Heart right ventricle (tissue), 16 donors: ENCODE measurements at regions not wholly inside any gene's neighbourhood (a gene's known extent, or its start where the extent isn't known, plus 50 kb on each side); places are given as distances from the start of the nearest gene placed in this dataset.

Experiments used
- ATAC-seq, 8 donors: fragments of 200-7000 bp; cut with Tn5 transposase; one replicate each; pipeline ENCODE4 v1.9.1; 2020; ENCODE audit warnings: mild to moderate bottlenecking in 8 of 8, moderate library complexity in 8 of 8, moderate number of reproducible peaks in 1 of 8
- DNase-seq, 2 donors: peaks; one replicate each; pipeline ENCODE4 v3.0.0-alpha.2; 2020
- H3K27ac ChIP-seq, 10 donors: fragments of 200-600 bp; sonication (generic) in 2 of 10; one replicate each; pipeline versions ENCODE4 v1.5.0 to v1.8.0; 2020 to 2022; ENCODE audit warnings: mild to moderate bottlenecking in 3 of 10
- H3K27me3 ChIP-seq, 7 donors: fragments of 200-600 bp; one replicate each; pipeline ENCODE4 v1.8.0; 2021 to 2022; ENCODE audit warnings: mild to moderate bottlenecking in 2 of 7
- H3K36me3 ChIP-seq, 9 donors: fragments of 200-600 bp; sonication (generic) in 1 of 9; one replicate each; pipeline versions ENCODE4 v1.5.0 to v1.8.0; 2020 to 2022; ENCODE audit warnings: mild to moderate bottlenecking in 2 of 9
- H3K4me1 ChIP-seq, 9 donors: fragments of 200-600 bp; sonication (generic) in 1 of 9; one replicate each; pipeline versions ENCODE4 v1.5.0 to v1.8.0; 2020 to 2022; ENCODE audit warnings: mild to moderate bottlenecking in 4 of 9
- H3K4me3 ChIP-seq, 10 donors: fragments of 200-600 bp; sonication (generic) in 2 of 10; one replicate each; pipeline versions ENCODE4 v1.5.0 to v1.8.0; 2020 to 2022; ENCODE audit warnings: mild to moderate bottlenecking in 7 of 10, moderate library complexity in 2 of 10
- H3K9me3 ChIP-seq, 11 donors: fragments of 200-600 bp in 10 of 11; sonication (generic) in 2 of 11; one replicate each; pipeline versions ENCODE4 v1.5.0 to v1.8.0; 2013 to 2022; ENCODE audit warnings: mild to moderate bottlenecking in 2 of 11, control low read depth in 1 of 11, moderate library complexity in 1 of 11
- WGBS, 2 donors: extraction: QIAGEN DNeasy Blood & Tissue Kit; methylation state at CpG; one replicate each; pipeline ENCODE4 v1.1.7; 2013; ENCODE audit warnings: inconsistent platforms in 1 of 2; 5-methylcytosine and 5-hydroxymethylcytosine counted together
- intact Hi-C, 10 donors: fragments of 100-400 bp; cut with DNase I; formaldehyde crosslinking; loops; one replicate each; pipeline versions ENCODE4 v1.11.1 to v1.14.2; 2022
- TF ChIP-seq, protein P1 (sequence below), 9 donors: fragments of 200-600 bp; sonication (generic) in 2 of 9; IDR thresholded peaks; one replicate each; pipeline versions ENCODE4 v1.5.0 to v1.8.0; 2021 to 2022; ENCODE audit warnings: antibody characterized with exemption in 9 of 9, mild to moderate bottlenecking in 5 of 9, moderate library complexity in 1 of 9
- donor health status: Arrhythmogenic right ventricular cardiomyopathy.
- donor health status: ischemic (EF 13 %, LVEDD 7.1; RV severe dilation, severe dysfunction).
- donor health status: healthy with polysubstance abuse.
- donor health status: DM: no; HTN: yes; CAD: no.
- donor health status: DM: no; HTN: no; CAD: no.
- donor health status: ischemic (EF 25% LVEDD 6.9; RV normal size, moderate dysfunction).
- donor health status: ischemic (EF 25% LVEDD 5.7; RV mildly dilated, moderate dysfunction).
- donor health status: healthy.
- donor health status: DM: yes; HTN: yes; CAD: no.
- donor health status: Ischemic cardiomyopathy.
- donor health status: ischemic (EF 35%, LVEDD 5.7; RV mildly dilated, moderate dysfunction).
- donor health status: nonischemic (EF 11% LVEDD 7.7; RV severe dilation, severe dysfunction).
- donor health status: DM: yes; HTN: yes; CAD: no.
- donor health status: PGD.
- donor health status: ischemic (EF 29% LVEDD 5.4; RV normal size, mild dysfunction).
- donor health status: nonischemic (EF 23%, LVEDD 6.1; RV moderate dilation, normal function).

DNA sequence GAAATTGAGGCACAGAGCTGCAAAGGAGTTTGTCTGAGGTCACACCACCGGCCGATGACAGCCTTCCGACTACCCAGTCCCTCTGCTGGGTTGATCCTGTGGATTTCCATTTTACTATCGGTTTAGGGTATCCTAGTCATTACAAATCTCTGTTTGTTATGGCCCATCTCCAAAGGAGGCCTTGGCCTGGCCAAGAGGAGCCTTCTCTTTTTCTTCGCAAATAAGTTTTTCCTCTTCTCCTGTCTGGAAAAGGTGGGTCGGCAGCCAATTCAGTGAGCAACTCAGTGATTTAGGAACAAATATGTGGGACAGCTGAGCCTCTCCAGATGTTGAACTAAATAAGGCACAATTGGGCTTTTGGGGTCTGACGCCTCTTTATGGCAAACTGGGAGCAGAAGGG, 169.2 kb upstream of the RBPJ start:
- ATAC-seq (peak in 7 of 8 donors; percentile 16 to 62 (median 49)), DNase-seq (peak in 1 of 2 donors; percentile 36)
- Histone ChIP-seq H3K27ac (peak overlapping the region in 5 of 10 donors; percentile 15 to 74 (median 26)), H3K4me1 (peaks cover 0 to 19% (median 0%) of the 10 kb centered on the region in 9 donors), H3K9me3 (no peaks in the 10 kb centered on the region), H3K4me3 (no peak overlapping the region), H3K36me3 (no peaks in the 10 kb centered on the region), H3K27me3 (peaks cover 0 to 10% (median 0%) of the 10 kb centered on the region in 7 donors)
- intact Hi-C loops: no loop called here
- 60 to 61% methylated on average over 7 of the region's 7 CpGs for WGBS, 2 donors
- TF ChIP-seq, protein P1, sequence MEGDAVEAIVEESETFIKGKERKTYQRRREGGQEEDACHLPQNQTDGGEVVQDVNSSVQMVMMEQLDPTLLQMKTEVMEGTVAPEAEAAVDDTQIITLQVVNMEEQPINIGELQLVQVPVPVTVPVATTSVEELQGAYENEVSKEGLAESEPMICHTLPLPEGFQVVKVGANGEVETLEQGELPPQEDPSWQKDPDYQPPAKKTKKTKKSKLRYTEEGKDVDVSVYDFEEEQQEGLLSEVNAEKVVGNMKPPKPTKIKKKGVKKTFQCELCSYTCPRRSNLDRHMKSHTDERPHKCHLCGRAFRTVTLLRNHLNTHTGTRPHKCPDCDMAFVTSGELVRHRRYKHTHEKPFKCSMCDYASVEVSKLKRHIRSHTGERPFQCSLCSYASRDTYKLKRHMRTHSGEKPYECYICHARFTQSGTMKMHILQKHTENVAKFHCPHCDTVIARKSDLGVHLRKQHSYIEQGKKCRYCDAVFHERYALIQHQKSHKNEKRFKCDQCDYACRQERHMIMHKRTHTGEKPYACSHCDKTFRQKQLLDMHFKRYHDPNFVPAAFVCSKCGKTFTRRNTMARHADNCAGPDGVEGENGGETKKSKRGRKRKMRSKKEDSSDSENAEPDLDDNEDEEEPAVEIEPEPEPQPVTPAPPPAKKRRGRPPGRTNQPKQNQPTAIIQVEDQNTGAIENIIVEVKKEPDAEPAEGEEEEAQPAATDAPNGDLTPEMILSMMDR (IDR thresholded peaks at IDR 0.05): no peak

- 42 to 43% methylated on average over 6 of the region's 6 CpGs for WGBS, 2 donors
- peaks cover 0 to 19% (median 0%) of the 10 kb centered on the region in 9 donors for H3K4me1 ChIP-seq
- H3K9me3 ChIP-seq: no peaks in the 10 kb centered on the region
- intact Hi-C loops: no loop called here
- H3K27ac ChIP-seq: peak overlapping the region in 3 of 10 donors; percentile 15 to 28 (median 25)
- no peaks in the 10 kb centered on the region for H3K36me3 ChIP-seq
- H3K27me3 ChIP-seq: peaks cover 0 to 10% (median 0%) of the 10 kb centered on the region in 7 donors
- peak in 5 of 8 donors; percentile 10 to 56 (median 52) for ATAC-seq
- no peak overlapping the region for H3K4me3 ChIP-seq
- TF ChIP-seq, protein P1 (IDR thresholded peaks at IDR 0.05): no peak
- DNase-seq: no peak
Observed at GRCh38 chr4:26152056-26152455, 168.8 kb upstream of the RBPJ start.

GRCh38 chr4:26157541-26157940, 163.3 kb upstream of the RBPJ start:
- H3K4me3 ChIP-seq: no peak overlapping the region
- H3K27me3 ChIP-seq: peaks cover 0 to 4% (median 0%) of the 10 kb centered on the region in 7 donors
- no peak for ATAC-seq
- no peaks in the 10 kb centered on the region for H3K9me3 ChIP-seq
- intact Hi-C loops: no loop called here
- no peak overlapping the region for H3K27ac ChIP-seq
- TF ChIP-seq, protein P1 (IDR thresholded peaks at IDR 0.05): no peak
- H3K36me3 ChIP-seq: no peaks in the 10 kb centered on the region
- H3K4me1 ChIP-seq: peaks cover 0 to 18% (median 0%) of the 10 kb centered on the region in 9 donors
- no peak for DNase-seq

DNA sequence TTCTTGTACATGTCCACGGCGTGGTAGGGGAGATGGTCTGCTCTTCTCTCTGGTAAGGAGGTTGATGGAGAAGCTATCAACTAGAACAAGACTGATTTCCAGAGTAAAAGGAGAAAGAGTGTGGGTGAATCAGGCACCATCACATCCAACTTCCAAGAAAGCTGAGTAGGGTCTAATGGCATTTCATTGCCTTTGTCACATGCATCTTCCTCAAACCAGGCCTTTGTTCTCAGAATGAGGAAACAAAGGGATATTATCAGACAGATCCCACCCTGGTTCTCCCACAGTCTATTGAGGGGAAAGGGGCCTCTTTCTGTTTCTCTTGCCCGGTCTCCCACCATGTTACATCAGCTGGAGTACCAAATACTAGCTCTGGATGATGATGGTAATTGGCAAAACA, 160.2 kb upstream of the RBPJ start:
- no peaks in the 10 kb centered on the region for H3K36me3 ChIP-seq
- no peak overlapping the region for H3K4me3 ChIP-seq
- H3K9me3 ChIP-seq: no peaks in the 10 kb centered on the region
- DNase-seq (no peak), ATAC-seq (no peak)
- WGBS, 2 donors: 92 to 93% methylated on average over 3 of the region's 3 CpGs
- H3K27me3 ChIP-seq: no peaks in the 10 kb centered on the region
- intact Hi-C loops: no loop called here
- H3K4me1 ChIP-seq: peaks cover 0 to 18% (median 0%) of the 10 kb centered on the region in 9 donors
- TF ChIP-seq, protein P1 (IDR thresholded peaks at IDR 0.05): no peak
- peak overlapping the region in 1 of 10 donors; percentile 34 for H3K27ac ChIP-seq
